Activated CD4-positive, CD25-positive, alpha-beta regulatory T cell treated with anti-CD3 and anti-CD28 coated beads, Interleukin-2, amount 50 U/mL, for 24 hours (primary cell): ENCODE measurements at regions not wholly inside any gene's neighbourhood (a gene's known extent, or its start where the extent isn't known, plus 50 kb on each side); places are given as distances from the start of the nearest gene placed in this dataset.

Source experiments
- ATAC-seq, 2 donors: fragments of 150-1000 bp; cut with Tn5 transposase; one replicate each; pipeline ENCODE4 v1.10.0; 2021; ENCODE audit warnings: mild to moderate bottlenecking in 1 of 2, moderate library complexity in 1 of 2

- ATAC-seq, result no peak
Observed at GRCh38 chr4:18931643-18932377, 910.3 kb upstream of the LCORL start.

- ATAC-seq, result no peak
Observed at GRCh38 chr4:18930487-18930886, 908.9 kb upstream of the LCORL start.

GRCh38 chr4:18923496-18924161, 902.1 kb upstream of the LCORL start:
- no peak for ATAC-seq

GRCh38 chr4:18917689-18918088, 896.1 kb upstream of the LCORL start:
- no peak for ATAC-seq

- ATAC-seq, result no peak
Observed at GRCh38 chr4:18914182-18914581, 892.6 kb upstream of the LCORL start.

GRCh38 chr4:18894928-18895327, 873.4 kb upstream of the LCORL start:
- ATAC-seq, result no peak

GRCh38 chr4:18882468-18882867, 860.9 kb upstream of the LCORL start:
- no peak for ATAC-seq

- ATAC-seq, result no peak
Observed at GRCh38 chr4:18881556-18881955, 860.0 kb upstream of the LCORL start.

GRCh38 chr4:18880871-18881270, 859.3 kb upstream of the LCORL start:
- ATAC-seq, result no peak

GRCh38 chr4:18878561-18878960, 857.0 kb upstream of the LCORL start:
- no peak for ATAC-seq

GRCh38 chr4:18869166-18869565, 847.6 kb upstream of the LCORL start:
- no peak for ATAC-seq

GRCh38 chr4:18860836-18861530, 839.4 kb upstream of the LCORL start:
- ATAC-seq, result no peak

- no peak for ATAC-seq
Observed at GRCh38 chr4:18859468-18859867, 837.9 kb upstream of the LCORL start.

GRCh38 chr4:18858229-18858922, 836.8 kb upstream of the LCORL start:
- no peak for ATAC-seq

- no peak for ATAC-seq
Observed at GRCh38 chr4:18850867-18851266, 829.3 kb upstream of the LCORL start.

GRCh38 chr4:18847249-18847890, 825.8 kb upstream of the LCORL start:
- ATAC-seq, result no peak

- ATAC-seq, result no peak
Observed at GRCh38 chr4:18846313-18846712, 824.8 kb upstream of the LCORL start.

GRCh38 chr4:18844726-18845125, 823.2 kb upstream of the LCORL start:
- ATAC-seq, result no peak

GRCh38 chr4:18842431-18842830, 820.9 kb upstream of the LCORL start:
- ATAC-seq, result no peak

GRCh38 chr4:18840481-18840880, 818.9 kb upstream of the LCORL start:
- ATAC-seq, result no peak

- no peak for ATAC-seq
Observed at GRCh38 chr4:18816228-18816895, 794.8 kb upstream of the LCORL start.

- ATAC-seq, result no peak
Observed at GRCh38 chr4:18815779-18816173, 794.2 kb upstream of the LCORL start.
